ENCODE measurements at regions not wholly inside any gene's neighbourhood (a gene's known extent, or its start where the extent isn't known, plus 50 kb on each side); places are given as distances from the start of the nearest gene placed in this dataset.

DNA sequence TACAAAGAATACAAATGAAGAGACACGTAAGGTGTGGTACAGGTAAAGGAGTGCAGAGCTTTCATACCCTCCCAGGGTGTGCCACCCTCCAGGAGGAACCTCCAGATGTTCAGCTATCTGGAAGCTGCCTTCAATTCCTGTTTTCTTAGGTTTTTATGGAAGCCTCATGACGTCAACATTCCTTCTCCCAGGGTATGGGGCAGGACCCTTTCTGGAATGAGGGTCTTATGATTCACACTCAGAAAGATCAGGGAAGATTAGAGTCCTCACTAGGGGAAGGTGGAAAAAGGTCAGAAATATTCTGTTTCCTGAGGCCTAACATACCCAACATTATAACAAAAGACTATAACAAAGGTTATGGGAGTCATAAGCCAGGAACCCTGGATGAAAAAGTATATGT lies 99.8 kb upstream of the PLCL2 start:
- H3K36me3 ChIP-seq (ENCODE audit: control insufficient read depth, insufficient read depth, low read length): no peaks in the 10 kb centered on the region
- no peak overlapping the region for H3K4me3 ChIP-seq (ENCODE audit: low read depth, low read length)
- no peak overlapping the region for H3K27ac ChIP-seq (ENCODE audit: low read depth, low read length)
- no peaks in the 10 kb centered on the region for H3K9me3 ChIP-seq (ENCODE audit: control insufficient read depth, insufficient read depth, low read length)
- no peaks in the 10 kb centered on the region for H3K27me3 ChIP-seq (ENCODE audit: control insufficient read depth, insufficient read depth, low read length)
- no peaks in the 10 kb centered on the region for H3K4me1 ChIP-seq (ENCODE audit: control insufficient read depth, insufficient read depth, low read length)
- 80% methylated on average over 1 of the region's 2 CpGs for WGBS (ENCODE audit: insufficient coverage)
- no peak for DNase-seq (ENCODE audit: low read depth in 4 of 6, low spot score in 6 of 6)

DNA sequence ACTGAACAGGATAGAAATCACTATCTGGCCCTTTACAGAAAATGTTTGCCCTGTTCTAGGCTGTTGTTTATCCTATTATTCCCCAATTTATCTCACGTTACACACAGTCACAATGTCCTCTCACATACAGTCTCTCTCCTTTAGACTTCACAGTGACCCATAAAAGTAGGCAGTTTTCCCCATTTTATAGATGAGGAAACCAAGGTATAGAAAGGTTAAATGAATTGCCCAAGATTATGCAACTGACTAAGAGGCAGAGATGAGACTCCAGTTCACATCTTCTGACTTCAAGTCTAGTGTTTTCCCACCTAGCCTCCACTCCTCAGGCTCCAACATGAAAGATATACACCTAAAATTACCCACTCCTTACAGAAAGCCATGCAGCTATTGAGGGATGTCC lies 99.3 kb upstream of the PLCL2 start:
- Histone ChIP-seq H3K4me1 (ENCODE audit: control insufficient read depth, insufficient read depth, low read length) (no peaks in the 10 kb centered on the region), H3K9me3 (ENCODE audit: control insufficient read depth, insufficient read depth, low read length) (no peaks in the 10 kb centered on the region), H3K4me3 (ENCODE audit: low read depth, low read length) (no peak overlapping the region), H3K36me3 (ENCODE audit: control insufficient read depth, insufficient read depth, low read length) (no peaks in the 10 kb centered on the region), H3K27me3 (ENCODE audit: control insufficient read depth, insufficient read depth, low read length) (no peaks in the 10 kb centered on the region), H3K27ac (ENCODE audit: low read depth, low read length) (no peak overlapping the region)
- DNase-seq (ENCODE audit: low read depth in 4 of 6, low spot score in 6 of 6): no peak
- no CpG with 5 or more reads among the region's 1 CpG for WGBS (ENCODE audit: insufficient coverage)

DNA sequence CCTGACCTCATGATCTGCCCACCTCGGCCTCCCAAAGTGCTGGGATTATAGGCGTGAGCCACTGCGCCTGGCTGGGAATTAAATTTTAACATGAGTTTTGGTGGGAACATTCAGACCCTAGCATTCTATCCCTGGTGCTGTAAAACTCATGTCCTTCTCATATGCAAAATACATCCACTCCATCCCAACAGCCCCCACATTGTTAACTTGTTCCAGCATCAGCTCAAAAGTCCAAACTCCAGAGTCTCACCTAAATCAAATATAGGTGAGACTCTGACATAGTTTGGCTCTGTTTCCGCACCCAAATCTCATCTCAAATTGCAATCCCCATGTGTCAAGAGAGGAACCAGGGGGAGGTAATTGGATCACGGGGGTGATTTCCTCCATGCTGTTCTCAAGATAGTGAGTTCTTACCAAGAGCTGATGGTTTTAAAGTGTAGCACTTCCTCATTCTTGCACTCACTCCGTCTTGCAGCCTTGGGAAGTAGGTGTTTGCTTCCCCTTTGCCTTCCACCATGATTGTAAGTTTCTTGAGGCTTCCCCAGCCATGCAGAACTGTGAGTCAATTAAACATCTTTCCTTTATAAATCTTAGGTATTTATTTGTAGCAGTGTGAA lies 96.2 kb upstream of the PLCL2 start:
- WGBS (ENCODE audit: insufficient coverage): 93% methylated on average over 3 of the region's 6 CpGs

GRCh38 chr3:16789344-16790120 lies 95.2 kb upstream of the PLCL2 start:
- H3K4me1 ChIP-seq (ENCODE audit: control insufficient read depth, insufficient read depth, low read length): no peaks in the 10 kb centered on the region
- no peak for DNase-seq (ENCODE audit: low read depth in 4 of 6, low spot score in 6 of 6)
- no peaks in the 10 kb centered on the region for H3K27me3 ChIP-seq (ENCODE audit: control insufficient read depth, insufficient read depth, low read length)
- no peaks in the 10 kb centered on the region for H3K36me3 ChIP-seq (ENCODE audit: control insufficient read depth, insufficient read depth, low read length)
- no peak overlapping the region for H3K27ac ChIP-seq (ENCODE audit: low read depth, low read length)
- no peak overlapping the region for H3K4me3 ChIP-seq (ENCODE audit: low read depth, low read length)
- 72% methylated on average over 3 of the region's 3 CpGs for WGBS (ENCODE audit: insufficient coverage)
- no peaks in the 10 kb centered on the region for H3K9me3 ChIP-seq (ENCODE audit: control insufficient read depth, insufficient read depth, low read length)

More for the DNA sequence above, 96.2 kb upstream of the PLCL2 start:
- Histone ChIP-seq H3K27me3 (ENCODE audit: control insufficient read depth, insufficient read depth, low read length) (no peaks in the 10 kb centered on the region), H3K4me1 (ENCODE audit: control insufficient read depth, insufficient read depth, low read length) (no peaks in the 10 kb centered on the region), H3K9me3 (ENCODE audit: control insufficient read depth, insufficient read depth, low read length) (no peaks in the 10 kb centered on the region), H3K27ac (ENCODE audit: low read depth, low read length) (no peak overlapping the region), H3K36me3 (ENCODE audit: control insufficient read depth, insufficient read depth, low read length) (no peaks in the 10 kb centered on the region), H3K4me3 (ENCODE audit: low read depth, low read length) (no peak overlapping the region)
- no peak for DNase-seq (ENCODE audit: low read depth in 4 of 6, low spot score in 6 of 6)

DNA sequence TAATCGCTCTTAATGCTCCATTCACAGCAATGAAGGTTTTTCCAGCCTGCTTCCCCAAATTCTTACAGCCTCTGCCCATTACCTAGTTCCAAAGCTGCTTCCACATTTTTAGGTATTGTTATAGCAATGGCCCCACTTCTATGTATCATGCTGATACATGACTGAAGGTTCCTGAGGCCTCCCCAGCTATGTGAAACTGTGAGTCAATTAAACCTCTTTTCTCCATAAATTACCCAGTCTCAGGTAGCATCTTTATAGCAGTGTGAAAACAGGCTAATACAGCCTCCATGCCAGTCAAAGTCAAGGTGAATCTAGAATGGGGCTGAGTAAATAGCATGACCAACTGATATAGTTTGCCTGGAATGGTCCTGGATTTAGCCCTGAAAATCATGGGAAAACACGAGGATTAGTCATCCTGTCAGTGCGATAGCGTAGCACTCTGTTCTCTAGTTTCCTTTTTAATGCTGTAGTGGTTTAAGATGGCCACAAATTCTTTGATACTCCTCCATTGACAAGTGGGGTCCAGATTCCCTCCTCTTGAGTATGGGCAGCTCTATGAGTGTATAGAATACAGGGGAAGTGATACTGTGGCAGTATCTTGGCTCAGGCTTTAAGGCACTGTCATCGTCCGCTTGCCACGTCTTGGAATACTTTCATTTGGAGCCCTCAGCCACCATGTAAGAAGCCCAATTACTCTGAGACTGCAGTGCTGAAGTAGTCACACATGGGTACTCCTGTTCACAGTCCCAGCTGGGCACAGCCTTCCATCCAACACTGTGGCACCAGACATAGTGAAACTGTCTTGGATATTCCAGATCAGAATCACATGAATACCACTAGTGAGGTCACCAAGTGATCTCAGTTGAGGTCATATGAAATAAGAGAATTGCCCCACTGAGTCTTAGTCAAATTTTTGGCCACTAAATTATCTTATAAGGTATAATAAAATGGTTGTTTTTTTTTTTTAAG lies 94.0 kb upstream of the PLCL2 start:
- no peaks in the 10 kb centered on the region for H3K4me1 ChIP-seq (ENCODE audit: control insufficient read depth, insufficient read depth, low read length)
- no peaks in the 10 kb centered on the region for H3K9me3 ChIP-seq (ENCODE audit: control insufficient read depth, insufficient read depth, low read length)
- no peak overlapping the region for H3K27ac ChIP-seq (ENCODE audit: low read depth, low read length)
- H3K36me3 ChIP-seq (ENCODE audit: control insufficient read depth, insufficient read depth, low read length): no peaks in the 10 kb centered on the region
- no peak overlapping the region for H3K4me3 ChIP-seq (ENCODE audit: low read depth, low read length)
- H3K27me3 ChIP-seq (ENCODE audit: control insufficient read depth, insufficient read depth, low read length): no peaks in the 10 kb centered on the region
- DNase-seq (ENCODE audit: low read depth in 4 of 6, low spot score in 6 of 6): no peak
- WGBS (ENCODE audit: insufficient coverage): 88% methylated on average over 6 of the region's 7 CpGs

DNA sequence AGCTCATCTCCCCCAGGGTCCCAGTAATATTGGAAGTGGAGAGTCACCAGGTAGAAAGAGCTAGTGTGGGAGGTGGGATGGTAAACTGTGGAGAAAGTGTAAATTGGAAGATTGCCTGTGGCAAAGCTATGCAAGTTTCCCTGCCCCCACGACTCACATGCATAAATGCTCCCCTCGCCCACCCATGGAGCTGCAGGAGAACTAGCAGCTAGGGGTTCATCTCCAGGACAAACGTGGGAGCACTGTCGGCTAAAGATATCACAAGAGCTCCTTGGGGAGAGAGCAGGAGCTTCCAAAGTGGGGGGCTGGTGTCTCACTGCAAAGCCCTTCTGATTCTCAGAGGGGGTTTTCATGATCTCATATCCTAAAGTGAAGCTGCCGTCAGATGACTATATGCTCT lies 91.4 kb upstream of the PLCL2 start:
- 56% methylated on average over 4 of the region's 5 CpGs for WGBS (ENCODE audit: insufficient coverage)
- DNase-seq (ENCODE audit: low read depth in 4 of 6, low spot score in 6 of 6): no peak
- no peaks in the 10 kb centered on the region for H3K9me3 ChIP-seq (ENCODE audit: control insufficient read depth, insufficient read depth, low read length)

GRCh38 chr3:16794257-16794656 lies 90.5 kb upstream of the PLCL2 start:
- no peak overlapping the region for H3K4me3 ChIP-seq (ENCODE audit: low read depth, low read length)
- no peak overlapping the region for H3K27ac ChIP-seq (ENCODE audit: low read depth, low read length)
- DNase-seq (ENCODE audit: low read depth in 4 of 6, low spot score in 6 of 6): no peak
- H3K4me1 ChIP-seq (ENCODE audit: control insufficient read depth, insufficient read depth, low read length): no peaks in the 10 kb centered on the region
- no peaks in the 10 kb centered on the region for H3K36me3 ChIP-seq (ENCODE audit: control insufficient read depth, insufficient read depth, low read length)
- no peaks in the 10 kb centered on the region for H3K9me3 ChIP-seq (ENCODE audit: control insufficient read depth, insufficient read depth, low read length)
- no peaks in the 10 kb centered on the region for H3K27me3 ChIP-seq (ENCODE audit: control insufficient read depth, insufficient read depth, low read length)

More for the DNA sequence above, 91.4 kb upstream of the PLCL2 start:
- Histone ChIP-seq H3K4me1 (ENCODE audit: control insufficient read depth, insufficient read depth, low read length) (no peaks in the 10 kb centered on the region), H3K27me3 (ENCODE audit: control insufficient read depth, insufficient read depth, low read length) (no peaks in the 10 kb centered on the region), H3K4me3 (ENCODE audit: low read depth, low read length) (no peak overlapping the region), H3K27ac (ENCODE audit: low read depth, low read length) (no peak overlapping the region), H3K36me3 (ENCODE audit: control insufficient read depth, insufficient read depth, low read length) (no peaks in the 10 kb centered on the region)

DNA sequence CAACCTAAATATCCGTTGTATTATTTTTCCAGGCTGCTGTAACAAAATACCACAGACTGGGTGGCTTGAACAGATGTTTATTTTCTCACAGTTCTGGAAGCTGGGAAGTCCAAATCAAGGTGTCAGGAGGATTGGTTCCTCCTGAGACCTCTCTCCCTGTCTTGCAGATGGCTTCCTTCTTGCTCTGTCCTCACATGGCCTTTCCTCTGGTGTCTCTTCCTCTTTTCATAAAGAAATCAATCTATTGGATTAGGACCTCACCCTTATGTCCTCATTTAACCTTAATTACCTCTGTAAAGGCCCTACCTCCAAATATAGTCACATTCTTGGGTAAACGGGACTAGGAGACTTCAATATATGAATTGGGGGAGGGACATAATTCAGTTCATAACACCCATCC lies 89.2 kb upstream of the PLCL2 start:
- Histone ChIP-seq H3K36me3 (ENCODE audit: control insufficient read depth, insufficient read depth, low read length) (no peaks in the 10 kb centered on the region), H3K4me3 (ENCODE audit: low read depth, low read length) (no peak overlapping the region), H3K4me1 (ENCODE audit: control insufficient read depth, insufficient read depth, low read length) (no peaks in the 10 kb centered on the region), H3K9me3 (ENCODE audit: control insufficient read depth, insufficient read depth, low read length) (no peaks in the 10 kb centered on the region), H3K27me3 (ENCODE audit: control insufficient read depth, insufficient read depth, low read length) (no peaks in the 10 kb centered on the region), H3K27ac (ENCODE audit: low read depth, low read length) (no peak overlapping the region)
- no CpG with 5 or more reads among the region's 2 CpGs for WGBS (ENCODE audit: insufficient coverage)
- no peak for DNase-seq (ENCODE audit: low read depth in 4 of 6, low spot score in 6 of 6)

DNA sequence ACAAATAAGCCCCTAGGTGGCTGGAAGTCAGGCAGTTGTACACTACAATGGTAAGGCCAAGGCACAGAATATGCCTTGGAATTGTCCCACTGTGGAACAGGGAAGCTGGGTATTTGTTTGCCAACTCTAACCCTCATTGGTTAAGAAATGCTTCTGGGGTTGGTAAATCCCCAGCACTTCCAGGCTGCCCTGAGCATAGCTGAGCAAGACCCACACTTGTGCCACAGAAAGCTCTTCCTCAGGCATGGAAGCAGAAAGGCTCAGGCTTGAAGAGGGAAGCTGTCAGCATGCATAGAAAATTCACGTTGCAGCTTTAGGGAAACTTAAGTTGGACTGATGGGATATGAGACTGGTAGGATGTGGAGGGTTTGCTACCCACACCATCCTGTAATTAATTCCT lies 86.9 kb upstream of the PLCL2 start:
- H3K27me3 ChIP-seq (ENCODE audit: control insufficient read depth, insufficient read depth, low read length): no peaks in the 10 kb centered on the region
- WGBS (ENCODE audit: insufficient coverage): no CpG with 5 or more reads among the region's 1 CpG
- no peak overlapping the region for H3K4me3 ChIP-seq (ENCODE audit: low read depth, low read length)
- H3K27ac ChIP-seq (ENCODE audit: low read depth, low read length): no peak overlapping the region
- no peaks in the 10 kb centered on the region for H3K4me1 ChIP-seq (ENCODE audit: control insufficient read depth, insufficient read depth, low read length)
- H3K36me3 ChIP-seq (ENCODE audit: control insufficient read depth, insufficient read depth, low read length): no peaks in the 10 kb centered on the region
- DNase-seq (ENCODE audit: low read depth in 4 of 6, low spot score in 6 of 6): no peak
- H3K9me3 ChIP-seq (ENCODE audit: control insufficient read depth, insufficient read depth, low read length): no peaks in the 10 kb centered on the region
